HEK293T (cell line): ENCODE measurements at regions not wholly inside any gene's neighbourhood (a gene's known extent, or its start where the extent isn't known, plus 50 kb on each side); places are given as distances from the start of the nearest gene placed in this dataset.

Source experiments
- CTCF ChIA-PET: fragments of 350-600 bp; formaldehyde crosslinking; extraction: SDS; loops from one replicate; lab custom pipeline; 2021; ENCODE audit warnings: antibody characterized with exemption, inconsistent platforms; lab: Yijun Ruan, JAX
- POLR2A ChIA-PET: fragments of 350-600 bp; formaldehyde crosslinking; extraction: SDS; loops from one replicate; lab custom pipeline; 2020; ENCODE audit warnings: antibody characterized with exemption, inconsistent platforms; lab: Yijun Ruan, JAX
- DNase-seq: peaks from one replicate; pipeline ENCODE4 v3.0.0; 2012; ENCODE audit warnings: mixed read lengths; ENCODE audit errors: extremely low spot score
- ARNT ChIP-seq: fragments of 450-650 bp; IDR thresholded peaks from 2 replicates; pipeline ENCODE4 v1.6.1; 2017; ENCODE audit warnings: mild to moderate bottlenecking
- BHLHE40 ChIP-seq: fragments of 450-650 bp; IDR thresholded peaks from 2 replicates; pipeline ENCODE4 v1.6.1; 2016; ENCODE audit warnings: mild to moderate bottlenecking, moderate library complexity, borderline replicate concordance
- CTBP1 ChIP-seq: fragments of 450-650 bp; IDR thresholded peaks from 2 replicates; pipeline ENCODE4 v1.6.1; 2016; ENCODE audit warnings: borderline replicate concordance
- ELF4 ChIP-seq: fragments of 450-650 bp; IDR thresholded peaks from 2 replicates; pipeline ENCODE4 v1.6.1; 2017; ENCODE audit warnings: antibody characterized with exemption
- FOXA1 ChIP-seq: fragments of 450-650 bp; IDR thresholded peaks from 2 replicates; pipeline ENCODE4 v1.6.1; 2016; ENCODE audit warnings: mild to moderate bottlenecking
- FOXK2 ChIP-seq: fragments of 450-650 bp; IDR thresholded peaks from 2 replicates; pipeline ENCODE4 v1.6.1; 2016; ENCODE audit warnings: mild to moderate bottlenecking
- FOXM1 ChIP-seq: fragments of 450-650 bp; IDR thresholded peaks from 2 replicates; pipeline ENCODE4 v1.6.1; 2017; ENCODE audit warnings: mild to moderate bottlenecking, borderline replicate concordance
- HDGF ChIP-seq: fragments of 450-650 bp; IDR thresholded peaks from 2 replicates; pipeline ENCODE4 v1.6.1; 2017; ENCODE audit warnings: antibody characterized with exemption, borderline replicate concordance
- L3MBTL2 ChIP-seq: fragments of 450-650 bp; conservative IDR thresholded peaks from 2 replicates; pipeline ENCODE4 v1.6.1; 2016; ENCODE audit warnings: mild to moderate bottlenecking
- LEF1 ChIP-seq: fragments of 450-650 bp; IDR thresholded peaks from 2 replicates; pipeline ENCODE4 v1.6.1; 2017; ENCODE audit warnings: mild to moderate bottlenecking, borderline replicate concordance
- NFRKB ChIP-seq: fragments of 450-650 bp; IDR thresholded peaks from 2 replicates; pipeline ENCODE4 v1.6.1; 2016; ENCODE audit warnings: mild to moderate bottlenecking, moderate library complexity
- PKNOX1 ChIP-seq: fragments of 450-650 bp; IDR thresholded peaks from 2 replicates; pipeline ENCODE4 v1.6.1; 2016
- SP1 ChIP-seq: fragments of 450-650 bp; IDR thresholded peaks from 2 replicates; pipeline ENCODE4 v1.6.1; 2017
- SUZ12 ChIP-seq: fragments of 450-650 bp; IDR thresholded peaks from 2 replicates; pipeline ENCODE4 v1.6.1; 2016; ENCODE audit warnings: mild to moderate bottlenecking
- TARDBP ChIP-seq: fragments of 450-650 bp; IDR thresholded peaks from 2 replicates; pipeline ENCODE4 v1.6.1; 2016
- ZNF384 ChIP-seq: fragments of 450-650 bp; IDR thresholded peaks from 2 replicates; pipeline ENCODE4 v1.6.1; 2016

GRCh38 chr6:49155316-49155715, 307.7 kb downstream of the MMUT start:
- no peak for DNase-seq
- CTCF ChIA-PET = no interaction called here
- no peak for TF ChIP-seq FOXA1
- TF ChIP-seq NFRKB = no peak
- no peak for TF ChIP-seq PKNOX1
- TF ChIP-seq BHLHE40 = no peak
- no peak for TF ChIP-seq ZNF384
- no peak for TF ChIP-seq FOXM1
- TF ChIP-seq SUZ12 = no peak
- TF ChIP-seq TARDBP = no peak
- no peak for TF ChIP-seq HDGF
- TF ChIP-seq LEF1 = no peak
- no peak for TF ChIP-seq FOXK2
- no peak for TF ChIP-seq L3MBTL2
- no peak for TF ChIP-seq ELF4
- TF ChIP-seq CTBP1 = no peak
- POLR2A ChIA-PET = no interaction called here

- DNase-seq = no peak
- no peak for TF ChIP-seq CTBP1
- TF ChIP-seq SUZ12 = no peak
- TF ChIP-seq LEF1 = no peak
- no peak for TF ChIP-seq ELF4
- TF ChIP-seq BHLHE40 = no peak
- no peak for TF ChIP-seq HDGF
- no peak for TF ChIP-seq L3MBTL2
- no peak for TF ChIP-seq ZNF384
- TF ChIP-seq SP1 = no peak
- no peak for TF ChIP-seq ARNT
- no peak for TF ChIP-seq FOXK2
- TF ChIP-seq NFRKB = no peak
- TF ChIP-seq FOXM1 = no peak
- TF ChIP-seq FOXA1 = no peak
- no peak for TF ChIP-seq TARDBP
- TF ChIP-seq PKNOX1 = no peak
- ChIA-PET POLR2A (no interaction called here), CTCF (no interaction called here)
Observed at GRCh38 chr6:49151957-49152356, 311.1 kb downstream of the MMUT start.

- CTCF ChIA-PET = no interaction called here
- POLR2A ChIA-PET = no interaction called here
- no peak for TF ChIP-seq HDGF
- no peak for DNase-seq
Observed at GRCh38 chr6:49151461-49151860, 311.6 kb downstream of the MMUT start.

- no peak for DNase-seq
- POLR2A ChIA-PET = no interaction called here
- TF ChIP-seq TARDBP = no peak
- no peak for TF ChIP-seq SP1
- no peak for TF ChIP-seq PKNOX1
- no peak for TF ChIP-seq BHLHE40
- TF ChIP-seq CTBP1 = no peak
- no peak for TF ChIP-seq SUZ12
- CTCF ChIA-PET = interaction anchor here (0.6 kb wide), 1 partner anchor 933 kb away, joined by 3 read pairs; no protein-coding TSS in a partner anchor
Observed at GRCh38 chr6:49151033-49151432, 312.0 kb downstream of the MMUT start.

- CTCF ChIA-PET = no interaction called here
- TF ChIP-seq ZNF384 = no peak
- TF ChIP-seq SUZ12 = no peak
- no peak for TF ChIP-seq PKNOX1
- POLR2A ChIA-PET = no interaction called here
- no peak for DNase-seq
Observed at GRCh38 chr6:49145280-49145679, 317.8 kb downstream of the MMUT start.

GRCh38 chr6:49142421-49143151, 320.5 kb downstream of the MMUT start:
- ChIA-PET POLR2A (no interaction called here), CTCF (interaction anchor here (0.6 to 0.7 kb wide), 2 partner anchors 95 to 180 kb away, joined by 3 to 5 read pairs; no protein-coding TSS in a partner anchor)
- no peak for DNase-seq
- no peak for TF ChIP-seq ELF4
- TF ChIP-seq ARNT = no peak
- TF ChIP-seq SP1 = no peak
- TF ChIP-seq L3MBTL2 = no peak
- no peak for TF ChIP-seq TARDBP
- TF ChIP-seq FOXM1 = no peak

- DNase-seq = no peak
- POLR2A ChIA-PET = no interaction called here
- TF ChIP-seq L3MBTL2 (no peak), CTBP1 (no peak), LEF1 (no peak), FOXK2 (no peak), ARNT (no peak), BHLHE40 (no peak), NFRKB (no peak), TARDBP (no peak), FOXA1 (no peak), PKNOX1 (no peak), FOXM1 (no peak), ZNF384 (no peak), SP1 (no peak), ELF4 (no peak), SUZ12 (no peak), HDGF (no peak)
- CTCF ChIA-PET = no interaction called here
Observed at GRCh38 chr6:49121970-49122369, 341.1 kb downstream of the MMUT start.
